ENCODE measurements at regions not wholly inside any gene's neighbourhood (a gene's known extent, or its start where the extent isn't known, plus 50 kb on each side); places are given as distances from the start of the nearest gene placed in this dataset.

- TF ChIP-seq CTCF (optimal IDR thresholded peaks at IDR 0.05 in 1 of 3, IDR thresholded peaks at IDR 0.05 in 1 of 3, conservative IDR thresholded peaks at IDR 0.05 in 1 of 3; ENCODE audit: extremely low read depth in 1 of 3, insufficient read depth in 2 of 3, low read length in 3 of 3): no peak
- TF ChIP-seq EZH2 (IDR thresholded peaks at IDR 0.05; ENCODE audit: low read length): no peak
Observed at GRCh38 chr9:119020730-119021333, 348.4 kb downstream of the BRINP1 start.
